MM.1S (cell line): ENCODE measurements at regions not wholly inside any gene's neighbourhood (a gene's known extent, or its start where the extent isn't known, plus 50 kb on each side); places are given as distances from the start of the nearest gene placed in this dataset.

ENCODE experiments used
- EZH2phosphoT487 ChIP-seq: fragments of 300-600 bp; sonication (generic); IDR thresholded peaks from 2 replicates; pipeline ENCODE4 v1.6.1; 2018; ENCODE audit warnings: antibody characterized with exemption, low read length
- TF ChIP-seq, protein P1 (sequence below): fragments of 300-600 bp; sonication (generic); IDR thresholded peaks from 2 replicates; pipeline ENCODE4 v1.5.1; 2016; ENCODE audit warnings: antibody characterized with exemption, low read length, mixed read lengths

- TF ChIP-seq, protein P1, sequence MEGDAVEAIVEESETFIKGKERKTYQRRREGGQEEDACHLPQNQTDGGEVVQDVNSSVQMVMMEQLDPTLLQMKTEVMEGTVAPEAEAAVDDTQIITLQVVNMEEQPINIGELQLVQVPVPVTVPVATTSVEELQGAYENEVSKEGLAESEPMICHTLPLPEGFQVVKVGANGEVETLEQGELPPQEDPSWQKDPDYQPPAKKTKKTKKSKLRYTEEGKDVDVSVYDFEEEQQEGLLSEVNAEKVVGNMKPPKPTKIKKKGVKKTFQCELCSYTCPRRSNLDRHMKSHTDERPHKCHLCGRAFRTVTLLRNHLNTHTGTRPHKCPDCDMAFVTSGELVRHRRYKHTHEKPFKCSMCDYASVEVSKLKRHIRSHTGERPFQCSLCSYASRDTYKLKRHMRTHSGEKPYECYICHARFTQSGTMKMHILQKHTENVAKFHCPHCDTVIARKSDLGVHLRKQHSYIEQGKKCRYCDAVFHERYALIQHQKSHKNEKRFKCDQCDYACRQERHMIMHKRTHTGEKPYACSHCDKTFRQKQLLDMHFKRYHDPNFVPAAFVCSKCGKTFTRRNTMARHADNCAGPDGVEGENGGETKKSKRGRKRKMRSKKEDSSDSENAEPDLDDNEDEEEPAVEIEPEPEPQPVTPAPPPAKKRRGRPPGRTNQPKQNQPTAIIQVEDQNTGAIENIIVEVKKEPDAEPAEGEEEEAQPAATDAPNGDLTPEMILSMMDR, result no peak
- no peak for TF ChIP-seq EZH2phosphoT487
These were observed 162.7 kb downstream of the ANKRD60 start for GRCh38 chr20:58065508-58066361.
